Natural killer cell (primary cell): ENCODE measurements at regions not wholly inside any gene's neighbourhood (a gene's known extent, or its start where the extent isn't known, plus 50 kb on each side); places are given as distances from the start of the nearest gene placed in this dataset.

Experiments
- ATAC-seq, 3 donors: fragments of 150-1000 bp in 2 of 3; fragments of 200-7000 bp in 1 of 3; cut with Tn5 transposase; 1 replicate in 1 of 3; 2 replicates in 2 of 3; pipeline ENCODE4 v1.10.0; 2021; ENCODE audit warnings: mild to moderate bottlenecking in 2 of 3, moderate library complexity in 2 of 3
- DNase-seq, 2 donors: peaks; one replicate each; pipeline versions ENCODE4 v3.0.0 to v3.0.0-alpha.2; 2013 to 2021; ENCODE audit warnings: mixed read lengths in 1 of 2
- H3K27ac ChIP-seq: one replicate; pipeline ENCODE4 v1.5.1; 2013; ENCODE audit warnings: mild to moderate bottlenecking, low read length
- H3K27me3 ChIP-seq: one replicate; pipeline ENCODE4 v1.6.1; 2013; ENCODE audit warnings: low read length; ENCODE audit not compliant: control insufficient read depth, insufficient read depth
- H3K36me3 ChIP-seq: one replicate; pipeline ENCODE4 v1.6.1; 2013; ENCODE audit warnings: low read length; ENCODE audit not compliant: control insufficient read depth, insufficient read depth
- H3K4me1 ChIP-seq: one replicate; pipeline ENCODE4 v1.6.1; 2013; ENCODE audit warnings: low read length; ENCODE audit not compliant: control insufficient read depth, insufficient read depth
- H3K4me3 ChIP-seq: one replicate; pipeline ENCODE4 v1.5.1; 2013; ENCODE audit warnings: low read length
- H3K9me3 ChIP-seq: one replicate; pipeline ENCODE4 v1.6.1; 2013; ENCODE audit warnings: low read length; ENCODE audit not compliant: control insufficient read depth, insufficient read depth
- H3K27ac Mint-ChIP-seq, 2 donors: one replicate each; pipeline ENCODE4 v1.8.0; 2022; ENCODE audit warnings: mild to moderate bottlenecking in 2 of 2, mixed read lengths in 2 of 2, moderate library complexity in 1 of 2
- H3K27me3 Mint-ChIP-seq, 2 donors: one replicate each; pipeline ENCODE4 v1.8.0; 2022; ENCODE audit warnings: low read depth in 2 of 2, mixed read lengths in 2 of 2
- H3K36me3 Mint-ChIP-seq: one replicate; pipeline ENCODE4 v1.8.0; 2022; ENCODE audit warnings: mixed read lengths
- H3K4me1 Mint-ChIP-seq, 2 donors: one replicate each; pipeline ENCODE4 v1.8.0; 2022; ENCODE audit warnings: mixed read lengths in 2 of 2
- H3K4me3 Mint-ChIP-seq: one replicate; pipeline ENCODE4 v1.8.0; 2022; ENCODE audit warnings: mild to moderate bottlenecking, moderate library complexity, mixed read lengths
- H3K9me3 Mint-ChIP-seq, 2 donors: one replicate each; pipeline ENCODE4 v1.8.0; 2022; ENCODE audit warnings: mixed read lengths in 2 of 2
- WGBS: methylation state at CpG from one replicate; pipeline ENCODE4 v1.1.7; 2013; ENCODE audit warnings: missing lambda C conversion rate; ENCODE audit not compliant: insufficient coverage; 5-methylcytosine and 5-hydroxymethylcytosine counted together
- intact Hi-C: fragments of 100-400 bp; cut with micrococcal nuclease; formaldehyde crosslinking; loops from one replicate; pipeline ENCODE4 v1.14.2; 2022
- TF ChIP-seq, protein P1 (sequence below): fragments of 200-600 bp; IDR thresholded peaks from one replicate; pipeline ENCODE4 v1.8.0; 2022; ENCODE audit warnings: antibody characterized with exemption

DNA sequence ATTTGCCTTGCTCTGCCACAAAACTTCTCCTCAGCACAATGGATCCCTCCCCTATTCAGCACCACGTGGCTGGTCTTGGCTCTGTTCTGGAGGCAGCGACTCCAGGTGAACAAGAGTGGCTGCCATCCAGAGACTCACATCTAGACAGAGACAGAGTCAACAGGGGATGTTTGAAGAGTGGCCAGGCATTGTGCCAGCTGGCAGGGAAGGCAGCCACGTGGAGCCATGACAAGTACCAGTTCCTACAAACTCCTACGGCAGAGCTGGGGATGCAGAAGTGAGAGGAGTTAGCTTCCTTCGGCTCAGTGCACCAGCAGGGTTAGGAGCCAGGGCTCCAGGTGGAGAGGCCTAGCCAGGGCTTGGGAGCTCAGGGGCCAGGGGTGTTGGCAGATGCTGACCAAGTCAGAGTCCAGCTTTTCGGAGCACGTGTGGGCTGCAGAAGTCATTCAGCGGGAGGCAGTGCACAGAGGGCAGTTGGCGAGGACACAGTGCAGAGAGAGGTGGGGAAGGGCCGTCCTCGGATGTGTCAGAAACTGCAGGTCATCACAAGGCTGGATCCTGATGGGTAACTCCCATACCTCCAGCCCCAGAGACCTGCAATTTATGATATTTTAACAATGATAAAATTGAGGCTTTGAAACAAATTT lies 171.7 kb upstream of the PDE10A start:
- intact Hi-C loops = no loop called here
- H3K27me3 Mint-ChIP-seq = peaks cover 6 to 55% of the 10 kb centered on the region in 2 donors

DNA sequence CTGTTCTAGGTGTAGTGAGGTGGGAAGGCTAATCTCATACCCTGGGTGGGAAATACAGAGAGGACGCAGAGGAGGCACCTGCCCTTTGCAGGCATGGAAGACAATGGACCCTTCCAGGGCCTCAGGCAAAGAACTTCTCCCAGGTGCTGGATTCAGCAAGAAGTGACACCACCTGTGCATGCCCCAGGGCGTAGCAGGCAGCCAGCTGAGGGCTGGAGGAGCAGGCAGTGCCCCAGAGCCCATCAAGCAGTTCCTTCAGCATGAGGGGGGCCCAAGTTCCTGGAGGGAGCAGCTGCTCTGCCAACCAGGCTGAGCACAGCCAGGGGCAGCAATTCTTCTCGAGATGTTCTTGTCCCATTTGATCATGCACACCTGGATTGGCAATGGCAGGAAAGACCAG lies 170.3 kb upstream of the PDE10A start:
- no peak for ATAC-seq
- Histone ChIP-seq H3K27ac (no peak overlapping the region), H3K27me3 (peaks cover 4% of the 10 kb centered on the region), H3K4me1 (no peaks in the 10 kb centered on the region), H3K4me3 (no peak overlapping the region), H3K9me3 (no peaks in the 10 kb centered on the region), H3K36me3 (no peaks in the 10 kb centered on the region)
- 78% methylated on average over 3 of the region's 3 CpGs for WGBS
- Mint-ChIP-seq H3K36me3 (no peaks in the 10 kb centered on the region), H3K4me3 (no peak overlapping the region), H3K27ac (no peak overlapping the region), H3K27me3 (peaks cover 3 to 63% of the 10 kb centered on the region in 2 donors), H3K4me1 (peaks cover 5 to 6% of the 10 kb centered on the region in 2 donors), H3K9me3 (no peaks in the 10 kb centered on the region)
- TF ChIP-seq, protein P1, sequence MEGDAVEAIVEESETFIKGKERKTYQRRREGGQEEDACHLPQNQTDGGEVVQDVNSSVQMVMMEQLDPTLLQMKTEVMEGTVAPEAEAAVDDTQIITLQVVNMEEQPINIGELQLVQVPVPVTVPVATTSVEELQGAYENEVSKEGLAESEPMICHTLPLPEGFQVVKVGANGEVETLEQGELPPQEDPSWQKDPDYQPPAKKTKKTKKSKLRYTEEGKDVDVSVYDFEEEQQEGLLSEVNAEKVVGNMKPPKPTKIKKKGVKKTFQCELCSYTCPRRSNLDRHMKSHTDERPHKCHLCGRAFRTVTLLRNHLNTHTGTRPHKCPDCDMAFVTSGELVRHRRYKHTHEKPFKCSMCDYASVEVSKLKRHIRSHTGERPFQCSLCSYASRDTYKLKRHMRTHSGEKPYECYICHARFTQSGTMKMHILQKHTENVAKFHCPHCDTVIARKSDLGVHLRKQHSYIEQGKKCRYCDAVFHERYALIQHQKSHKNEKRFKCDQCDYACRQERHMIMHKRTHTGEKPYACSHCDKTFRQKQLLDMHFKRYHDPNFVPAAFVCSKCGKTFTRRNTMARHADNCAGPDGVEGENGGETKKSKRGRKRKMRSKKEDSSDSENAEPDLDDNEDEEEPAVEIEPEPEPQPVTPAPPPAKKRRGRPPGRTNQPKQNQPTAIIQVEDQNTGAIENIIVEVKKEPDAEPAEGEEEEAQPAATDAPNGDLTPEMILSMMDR = no peak
- no peak for DNase-seq
- intact Hi-C loops = no loop called here

More for the DNA sequence above, 171.7 kb upstream of the PDE10A start:
- H3K4me3 ChIP-seq = no peak overlapping the region
- no peaks in the 10 kb centered on the region for H3K36me3 Mint-ChIP-seq
- no peaks in the 10 kb centered on the region for H3K4me1 ChIP-seq
- no peaks in the 10 kb centered on the region for H3K9me3 ChIP-seq
- peaks cover 5 to 6% of the 10 kb centered on the region in 2 donors for H3K4me1 Mint-ChIP-seq
- WGBS = 46% methylated on average over 10 of the region's 11 CpGs
- H3K36me3 ChIP-seq = no peaks in the 10 kb centered on the region
- no peak overlapping the region for H3K27ac ChIP-seq
- ATAC-seq = no peak
- peaks cover 0 to 2% of the 10 kb centered on the region in 2 donors for H3K9me3 Mint-ChIP-seq
- DNase-seq = no peak
- H3K27me3 ChIP-seq = peaks cover 4% of the 10 kb centered on the region
- H3K27ac Mint-ChIP-seq = no peak overlapping the region
- no peak overlapping the region for H3K4me3 Mint-ChIP-seq
- TF ChIP-seq, protein P1 = no peak

DNA sequence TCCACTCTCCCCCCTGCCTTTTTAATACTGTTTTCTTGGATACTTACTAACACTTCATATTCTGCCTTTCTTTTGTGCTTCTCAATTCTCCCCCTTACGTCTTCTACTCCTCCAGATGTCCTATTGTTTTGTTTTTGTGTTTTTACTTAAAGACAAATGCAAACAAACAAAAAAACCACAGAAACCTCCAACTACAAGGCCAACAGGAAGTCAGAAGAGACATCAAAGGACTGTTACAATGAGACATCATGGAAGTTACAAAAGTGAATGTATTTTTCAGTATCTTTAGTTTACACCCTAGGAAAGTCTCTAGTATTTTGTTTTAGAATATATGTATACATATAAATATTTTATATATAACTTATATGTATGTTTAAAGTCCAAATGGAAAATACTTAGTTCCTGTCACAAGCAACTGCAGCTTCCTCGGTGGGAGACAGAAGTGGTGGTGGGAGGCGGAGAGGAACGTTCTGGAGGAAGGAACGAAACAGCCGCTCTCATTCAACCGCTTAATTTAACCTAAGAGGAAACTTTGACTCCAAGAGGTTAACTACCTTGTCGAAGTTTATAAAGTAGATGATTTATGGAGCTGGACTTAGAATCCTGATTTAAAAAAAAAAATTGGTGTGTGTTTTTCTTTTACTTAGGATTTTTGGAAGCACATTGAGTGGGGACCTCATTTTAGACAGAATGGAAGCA lies 168.9 kb upstream of the PDE10A start:
- H3K27me3 Mint-ChIP-seq = peaks cover 3 to 74% of the 10 kb centered on the region in 2 donors
- DNase-seq (no peak), ATAC-seq (no peak)
- no peaks in the 10 kb centered on the region for H3K36me3 Mint-ChIP-seq
- intact Hi-C loops = no loop called here
- Histone ChIP-seq H3K4me1 (no peaks in the 10 kb centered on the region), H3K27me3 (peaks cover 4% of the 10 kb centered on the region), H3K4me3 (no peak overlapping the region), H3K36me3 (no peaks in the 10 kb centered on the region), H3K9me3 (no peaks in the 10 kb centered on the region), H3K27ac (no peak overlapping the region)
- TF ChIP-seq, protein P1 = no peak
- H3K4me3 Mint-ChIP-seq = no peak overlapping the region
- 10% methylated on average over 2 of the region's 8 CpGs for WGBS
- peaks cover 5 to 6% of the 10 kb centered on the region in 2 donors for H3K4me1 Mint-ChIP-seq
- no peaks in the 10 kb centered on the region for H3K9me3 Mint-ChIP-seq
- H3K27ac Mint-ChIP-seq = no peak overlapping the region
